SU-DHL-6 (cell line): ENCODE measurements at regions not wholly inside any gene's neighbourhood (a gene's known extent, or its start where the extent isn't known, plus 50 kb on each side); places are given as distances from the start of the nearest gene placed in this dataset.

Source experiments
- H2AFZ ChIP-seq: fragments of 200-600 bp; sonication (generic); 2 replicates; pipeline ENCODE4 v1.6.1; 2014; ENCODE audit warnings: low read depth, mild to moderate bottlenecking, moderate library complexity, mixed read lengths, antibody characterized with exemption, low read length; ENCODE audit not compliant: severe bottlenecking
- H3F3A ChIP-seq: fragments of 200-600 bp; shearing (Covaris generic); 2 replicates; pipeline ENCODE4 v1.6.0; 2016; ENCODE audit warnings: antibody characterized with exemption, mild to moderate bottlenecking; ENCODE audit not compliant: insufficient read depth
- H3K27ac ChIP-seq: fragments of 200-600 bp; sonication (generic); 2 replicates; pipeline ENCODE4 v1.5.1; 2016; ENCODE audit warnings: low read depth, mild to moderate bottlenecking, low read length, moderate library complexity, mixed read lengths
- H3K27me3 ChIP-seq: fragments of 200-600 bp; sonication (generic), shearing (Covaris generic); 2 replicates; pipeline ENCODE4 v1.6.0; 2014; ENCODE audit warnings: mild to moderate bottlenecking, low read length
- H3K36me3 ChIP-seq: fragments of 200-600 bp; sonication (generic); 2 replicates; pipeline ENCODE4 v1.6.1; 2014; ENCODE audit warnings: mild to moderate bottlenecking, low read length, mixed read lengths
- H3K4me2 ChIP-seq: fragments of 300-600, 200-600 bp; shearing (Covaris generic), sonication (generic); 2 replicates; pipeline ENCODE4 v1.6.0; 2014; ENCODE audit warnings: low read length, low read depth, mild to moderate bottlenecking; ENCODE audit not compliant: poor library complexity, severe bottlenecking
- H3K4me3 ChIP-seq: fragments of 200-600 bp; sonication (generic); 2 replicates; pipeline ENCODE4 v1.5.1; 2014; ENCODE audit warnings: antibody characterized with exemption, low read length, mild to moderate bottlenecking, mixed read lengths; ENCODE audit not compliant: insufficient read depth, poor library complexity, severe bottlenecking
- H3K79me2 ChIP-seq: fragments of 200-600 bp; sonication (generic); 2 replicates; pipeline ENCODE4 v1.6.1; 2014; ENCODE audit warnings: mild to moderate bottlenecking, low read length, moderate library complexity; ENCODE audit not compliant: insufficient read depth
- H3K9ac ChIP-seq: fragments of 200-600 bp; sonication (generic); 2 replicates; pipeline ENCODE4 v1.7.0; 2014; ENCODE audit warnings: mild to moderate bottlenecking, low read length
- H3K9me2 ChIP-seq: fragments of 200-600 bp; sonication (generic); replicated peaks from 2 replicates; pipeline ENCODE4 v1.6.1; 2014; ENCODE audit warnings: low read length; ENCODE audit not compliant: insufficient read depth
- H3K9me3 ChIP-seq: fragments of 200-600 bp; sonication (generic); 2 replicates; pipeline ENCODE4 v1.6.1; 2014; ENCODE audit warnings: low read length, mixed read lengths; ENCODE audit not compliant: insufficient read depth
- H4K20me1 ChIP-seq: fragments of 200-600 bp; sonication (generic); 2 replicates; pipeline ENCODE4 v1.6.1; 2014; ENCODE audit warnings: low read depth, mild to moderate bottlenecking, antibody characterized with exemption, low read length, moderate library complexity, mixed read lengths
- EZH2phosphoT487 ChIP-seq: fragments of 200-600 bp; sonication (generic), shearing (Covaris generic); conservative IDR thresholded peaks from 2 replicates; pipeline ENCODE4 v1.6.1; 2018; ENCODE audit warnings: mild to moderate bottlenecking, antibody characterized with exemption, low read length, moderate library complexity, mixed read lengths
- TF ChIP-seq, protein P1 (sequence below): fragments of 200-600 bp; sonication (generic); IDR thresholded peaks from one replicate; pipeline ENCODE4 v1.5.1; 2017; ENCODE audit warnings: antibody characterized with exemption, mild to moderate bottlenecking, low read length, moderate library complexity; ENCODE audit not compliant: insufficient read depth, poor library complexity, severe bottlenecking

DNA sequence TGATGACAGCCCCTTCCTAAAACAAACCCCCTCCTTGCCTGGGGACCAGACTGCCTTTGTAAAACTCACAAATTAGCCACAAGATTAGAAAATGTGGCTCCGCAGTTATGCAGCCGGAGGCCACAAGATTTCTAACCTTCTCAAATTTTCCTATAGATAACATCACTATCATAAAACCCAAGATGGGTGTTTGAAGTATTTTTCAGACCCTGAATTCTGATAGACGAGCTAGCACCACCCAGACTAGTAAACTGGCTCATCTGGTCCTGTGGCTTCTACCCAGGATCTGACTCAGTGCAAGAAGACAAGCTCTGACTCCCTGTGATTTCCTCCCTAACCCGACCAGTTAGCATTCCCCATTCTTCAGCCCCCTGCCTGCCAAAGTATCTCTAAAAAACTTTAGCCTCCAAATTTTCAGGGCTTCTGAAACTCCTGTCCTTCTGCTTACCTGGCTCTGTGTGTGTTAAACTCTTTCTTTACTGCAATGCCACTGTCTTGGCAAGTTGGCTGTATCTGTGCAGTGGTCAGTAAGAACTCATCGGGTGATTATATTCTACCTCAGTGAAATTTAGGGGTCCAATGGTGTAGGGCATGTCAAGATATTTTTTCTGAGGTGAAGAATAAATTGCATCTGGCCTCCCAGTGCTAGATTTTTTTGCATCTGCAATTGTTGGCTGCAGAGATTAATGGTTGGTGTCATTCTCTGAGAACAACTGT lies 102.1 kb downstream of the S1PR1 start:
- Histone ChIP-seq H4K20me1 (no peaks in the 10 kb centered on the region), H3K27ac (no peak overlapping the region), H3F3A (no peaks in the 10 kb centered on the region), H3K27me3 (no peaks in the 10 kb centered on the region), H3K9me2 (no peaks in the 10 kb centered on the region), H2AFZ (no peak overlapping the region), H3K9ac (no peak overlapping the region), H3K79me2 (no peaks in the 10 kb centered on the region), H3K36me3 (no peaks in the 10 kb centered on the region), H3K4me3 (no peak overlapping the region), H3K9me3 (no peaks in the 10 kb centered on the region), H3K4me2 (no peak overlapping the region)
- TF ChIP-seq, protein P1, sequence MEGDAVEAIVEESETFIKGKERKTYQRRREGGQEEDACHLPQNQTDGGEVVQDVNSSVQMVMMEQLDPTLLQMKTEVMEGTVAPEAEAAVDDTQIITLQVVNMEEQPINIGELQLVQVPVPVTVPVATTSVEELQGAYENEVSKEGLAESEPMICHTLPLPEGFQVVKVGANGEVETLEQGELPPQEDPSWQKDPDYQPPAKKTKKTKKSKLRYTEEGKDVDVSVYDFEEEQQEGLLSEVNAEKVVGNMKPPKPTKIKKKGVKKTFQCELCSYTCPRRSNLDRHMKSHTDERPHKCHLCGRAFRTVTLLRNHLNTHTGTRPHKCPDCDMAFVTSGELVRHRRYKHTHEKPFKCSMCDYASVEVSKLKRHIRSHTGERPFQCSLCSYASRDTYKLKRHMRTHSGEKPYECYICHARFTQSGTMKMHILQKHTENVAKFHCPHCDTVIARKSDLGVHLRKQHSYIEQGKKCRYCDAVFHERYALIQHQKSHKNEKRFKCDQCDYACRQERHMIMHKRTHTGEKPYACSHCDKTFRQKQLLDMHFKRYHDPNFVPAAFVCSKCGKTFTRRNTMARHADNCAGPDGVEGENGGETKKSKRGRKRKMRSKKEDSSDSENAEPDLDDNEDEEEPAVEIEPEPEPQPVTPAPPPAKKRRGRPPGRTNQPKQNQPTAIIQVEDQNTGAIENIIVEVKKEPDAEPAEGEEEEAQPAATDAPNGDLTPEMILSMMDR, result no peak
- no peak for TF ChIP-seq EZH2phosphoT487

DNA sequence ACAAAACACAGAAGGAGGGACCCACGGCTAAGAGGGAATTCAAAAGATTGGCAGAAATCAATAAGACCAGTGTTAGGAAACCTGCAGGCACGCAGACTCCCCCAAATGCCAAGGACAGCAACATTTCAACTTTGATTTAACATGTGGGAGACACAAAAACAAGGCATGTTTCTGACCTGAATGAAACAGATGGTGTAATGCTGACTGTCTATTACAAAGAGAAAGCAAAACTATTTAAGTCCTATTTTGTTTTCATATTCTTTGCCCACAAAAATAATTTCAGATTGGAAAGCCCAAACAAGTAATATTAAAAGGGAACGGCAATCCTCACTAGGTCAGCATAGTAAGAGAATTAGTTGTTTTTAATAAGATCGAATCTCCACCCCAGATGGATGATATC lies 107.9 kb downstream of the S1PR1 start:
- Histone ChIP-seq H3K27ac (no peak overlapping the region), H2AFZ (no peak overlapping the region), H3K9ac (no peak overlapping the region), H3K9me2 (no peaks in the 10 kb centered on the region), H3K4me3 (no peak overlapping the region), H3K79me2 (no peaks in the 10 kb centered on the region), H3K9me3 (no peaks in the 10 kb centered on the region), H3F3A (no peaks in the 10 kb centered on the region), H4K20me1 (no peaks in the 10 kb centered on the region), H3K36me3 (no peaks in the 10 kb centered on the region), H3K27me3 (no peaks in the 10 kb centered on the region), H3K4me2 (no peak overlapping the region)
- no peak for TF ChIP-seq EZH2phosphoT487
- TF ChIP-seq, protein P1, result no peak

DNA sequence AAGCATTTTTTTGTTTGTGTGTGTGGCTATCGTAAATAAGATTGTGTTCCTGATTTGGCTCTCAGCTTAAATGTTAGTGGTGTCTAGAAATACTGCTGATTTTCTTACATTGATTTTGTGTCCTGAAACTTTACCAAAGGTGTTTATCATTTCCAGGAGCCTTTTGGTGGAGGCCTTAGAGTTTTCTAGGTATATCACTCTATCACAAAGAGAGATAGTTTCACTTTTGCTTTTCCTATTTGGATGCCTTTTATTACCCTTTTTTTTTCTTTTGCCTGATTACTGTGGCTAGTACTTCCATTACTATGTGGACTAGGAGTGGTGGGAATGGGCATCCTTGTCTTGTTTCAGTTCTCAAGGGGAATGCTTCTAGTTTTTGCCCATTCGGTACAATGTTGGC lies 109.6 kb downstream of the S1PR1 start:
- H4K20me1 ChIP-seq, result no peaks in the 10 kb centered on the region
- no peaks in the 10 kb centered on the region for H3K27me3 ChIP-seq
- no peaks in the 10 kb centered on the region for H3K9me2 ChIP-seq
- no peaks in the 10 kb centered on the region for H3K9me3 ChIP-seq
- H3F3A ChIP-seq, result no peaks in the 10 kb centered on the region
- no peak overlapping the region for H3K9ac ChIP-seq
- no peak for TF ChIP-seq EZH2phosphoT487
- TF ChIP-seq, protein P1, result no peak
- no peak overlapping the region for H3K4me2 ChIP-seq
- no peak overlapping the region for H2AFZ ChIP-seq
- no peaks in the 10 kb centered on the region for H3K36me3 ChIP-seq
- H3K27ac ChIP-seq, result no peak overlapping the region
- no peak overlapping the region for H3K4me3 ChIP-seq
- no peaks in the 10 kb centered on the region for H3K79me2 ChIP-seq
